ENCODE measurements at regions not wholly inside any gene's neighbourhood (a gene's known extent, or its start where the extent isn't known, plus 50 kb on each side); places are given as distances from the start of the nearest gene placed in this dataset.

DNA sequence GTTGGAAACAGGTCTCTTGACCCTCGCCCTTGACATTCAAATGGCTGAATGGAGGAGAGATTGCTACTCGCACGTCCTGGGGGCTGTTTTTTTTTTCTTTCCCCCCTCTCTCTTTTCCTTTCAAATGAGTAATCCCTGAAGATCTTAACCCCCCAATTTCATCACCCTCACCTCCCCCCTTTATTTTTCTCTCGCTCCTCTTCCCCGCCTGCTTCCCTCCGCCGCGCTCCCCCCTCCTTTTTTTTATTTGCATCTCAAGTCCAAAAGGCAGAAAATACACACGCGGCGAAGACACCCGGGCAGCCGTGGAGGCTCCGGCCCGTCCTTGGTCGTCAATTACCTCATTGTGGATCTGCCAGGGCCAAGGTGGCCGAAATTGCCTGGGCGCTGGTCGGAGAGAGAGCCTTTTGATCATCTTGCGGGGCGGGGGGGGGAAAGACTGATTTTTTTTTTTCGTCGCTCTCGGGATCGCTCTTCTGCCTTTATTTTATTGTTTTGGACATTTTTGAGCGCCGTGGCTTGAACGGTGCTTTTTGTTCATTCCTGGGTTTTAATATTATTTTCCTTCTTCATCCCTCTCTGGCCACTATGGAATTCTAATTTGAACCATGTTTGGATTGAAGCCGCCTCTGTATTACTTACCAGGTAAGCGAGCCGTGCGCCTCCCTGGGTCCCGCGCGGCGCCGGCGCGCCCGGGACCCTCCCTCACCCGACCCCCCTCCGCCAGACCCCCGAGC, 57.2 kb upstream of the GSE1 start:
- Mint-ChIP-seq H3K4me1 (peaks cover 29% of the 10 kb centered on the region), H3K4me3 (peak overlapping the region; percentile 91), H3K9me3 (no peaks in the 10 kb centered on the region), H3K27me3 (ENCODE audit: insufficient read depth) (no peaks in the 10 kb centered on the region), H3K36me3 (ENCODE audit: low read depth) (no peaks in the 10 kb centered on the region), H3K27ac (peak overlapping the region; percentile 96)
- TF ChIP-seq CTCF (conservative IDR thresholded peaks at IDR 0.05), result no peak
- Histone ChIP-seq H3K4me3 (ENCODE audit: low read length) (peak overlapping the region; percentile 93), H3K9ac (ENCODE audit: extremely low read depth, low read length, poor library complexity, severe bottlenecking) (peak overlapping the region; percentile 89), H3K4me1 (ENCODE audit: control insufficient read depth, insufficient read depth, low read length) (peaks cover 10% of the 10 kb centered on the region), H3K9me3 (ENCODE audit: control insufficient read depth, low read length) (no peaks in the 10 kb centered on the region), H3K27ac (ENCODE audit: low read depth, low read length) (peak overlapping the region; percentile 94), H3K27me3 (ENCODE audit: control insufficient read depth, insufficient read depth, low read length, poor library complexity, severe bottlenecking) (no peaks in the 10 kb centered on the region), H3K36me3 (ENCODE audit: control insufficient read depth, insufficient read depth, low read length) (no peaks in the 10 kb centered on the region)
- peak; percentile 61 for DNase-seq
- 0% methylated on average over 6 to 43 of the region's 43 CpGs for WGBS, 2 experiments (ENCODE audit: insufficient coverage in 1 of 2, insufficient read length in 1 of 2)

DNA sequence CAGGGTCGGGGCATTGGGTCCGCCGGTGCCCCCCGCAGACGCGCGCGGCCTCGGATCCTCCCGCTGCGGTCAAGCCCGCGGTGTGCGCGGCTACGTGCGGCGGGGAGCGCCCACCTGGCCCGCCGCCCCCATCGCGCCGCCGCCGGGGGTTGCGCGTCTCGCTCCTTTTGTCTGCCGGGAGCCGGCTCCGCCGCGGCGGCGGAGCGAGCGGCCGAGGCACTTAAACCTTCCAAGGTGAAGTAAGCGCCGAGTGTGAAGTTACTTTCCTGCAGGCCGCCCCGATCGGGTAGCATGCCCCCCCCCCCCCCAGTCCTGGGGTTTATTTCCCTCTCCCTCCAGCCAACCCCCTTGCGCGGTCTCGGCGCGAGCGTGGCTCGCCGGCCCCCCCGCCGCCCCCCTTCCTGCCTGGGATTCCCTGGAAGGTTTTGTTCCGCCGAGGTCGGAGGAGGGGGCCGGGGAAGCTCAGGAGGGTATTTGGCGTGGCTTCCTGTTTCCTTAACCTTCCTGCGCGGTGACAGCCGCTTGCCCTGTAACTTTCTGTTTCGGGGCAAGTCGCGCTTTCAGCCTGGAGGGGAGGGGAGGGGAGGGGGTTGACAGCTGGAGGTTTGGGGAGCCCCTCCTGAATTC, 56.6 kb upstream of the GSE1 start:
- no peak overlapping the region for H3K27ac Mint-ChIP-seq
- peak overlapping the region; percentile 91 for H3K4me3 Mint-ChIP-seq
- Histone ChIP-seq H3K27me3 (ENCODE audit: control insufficient read depth, insufficient read depth, low read length, poor library complexity, severe bottlenecking) (no peaks in the 10 kb centered on the region), H3K9me3 (ENCODE audit: control insufficient read depth, low read length) (no peaks in the 10 kb centered on the region), H3K9ac (ENCODE audit: extremely low read depth, low read length, poor library complexity, severe bottlenecking) (peak overlapping the region; percentile 89), H3K36me3 (ENCODE audit: control insufficient read depth, insufficient read depth, low read length) (no peaks in the 10 kb centered on the region), H3K4me3 (ENCODE audit: low read length) (peak overlapping the region; percentile 93), H3K4me1 (ENCODE audit: control insufficient read depth, insufficient read depth, low read length) (peaks cover 10% of the 10 kb centered on the region), H3K27ac (ENCODE audit: low read depth, low read length) (peak overlapping the region; percentile 94)
- no peaks in the 10 kb centered on the region for H3K27me3 Mint-ChIP-seq (ENCODE audit: insufficient read depth)
- DNase-seq, result peak; percentile 86
- TF ChIP-seq CTCF (conservative IDR thresholded peaks at IDR 0.05), result no peak
- 0% methylated on average over 21 to 65 of the region's 65 CpGs for WGBS, 2 experiments (ENCODE audit: insufficient coverage in 1 of 2, insufficient read length in 1 of 2)
- H3K36me3 Mint-ChIP-seq (ENCODE audit: low read depth), result no peaks in the 10 kb centered on the region
- H3K4me1 Mint-ChIP-seq, result peaks cover 29% of the 10 kb centered on the region
- no peaks in the 10 kb centered on the region for H3K9me3 Mint-ChIP-seq

DNA sequence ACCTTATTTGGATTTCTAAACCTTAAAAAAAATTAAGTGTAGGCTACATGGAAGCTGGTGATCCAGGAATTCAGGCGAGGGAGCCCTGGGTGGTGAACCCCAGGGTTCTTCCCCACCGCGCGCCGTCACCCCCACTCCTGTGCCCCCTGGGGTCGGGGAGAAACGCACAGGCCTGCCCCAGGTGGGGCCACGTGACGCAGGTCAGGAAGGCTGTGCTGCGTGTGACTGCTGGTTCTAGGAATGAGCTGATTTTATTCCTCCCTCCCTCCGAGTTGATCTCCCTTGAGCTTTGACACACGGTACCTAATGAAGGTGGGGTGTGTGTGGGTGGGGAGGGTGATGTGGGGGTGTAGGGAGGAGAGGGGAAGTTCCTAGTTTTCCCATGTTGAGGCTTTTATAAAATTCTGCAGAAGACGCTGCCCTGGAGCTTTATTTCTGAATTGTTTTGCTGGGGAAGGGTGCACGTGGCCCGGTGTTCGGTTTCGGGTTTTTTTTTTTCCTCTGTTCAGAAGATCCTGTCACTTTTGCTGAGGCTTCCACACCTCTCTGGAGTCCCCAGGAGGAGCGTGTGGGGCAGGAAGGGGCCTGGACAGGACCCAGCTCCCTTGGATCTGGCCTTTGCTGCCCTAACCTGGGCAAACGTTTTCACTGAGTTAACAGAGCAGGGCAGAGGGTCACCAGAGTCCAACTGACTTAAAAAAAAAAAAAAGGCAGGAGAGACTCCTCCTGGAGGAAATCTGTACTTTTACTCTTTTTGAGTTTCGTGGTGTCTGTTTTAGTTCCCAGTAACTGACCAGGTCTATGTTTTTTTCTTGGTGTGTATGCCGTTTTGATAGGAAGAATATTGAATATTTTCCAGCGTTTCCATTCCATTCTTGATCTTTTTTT, 55.8 kb upstream of the GSE1 start:
- DNase-seq, result peak; percentile 77
- peak overlapping the region; percentile 93 for H3K4me3 ChIP-seq (ENCODE audit: low read length)
- no peaks in the 10 kb centered on the region for H3K36me3 ChIP-seq (ENCODE audit: control insufficient read depth, insufficient read depth, low read length)
- Mint-ChIP-seq H3K36me3 (ENCODE audit: low read depth) (no peaks in the 10 kb centered on the region), H3K4me3 (peak overlapping the region; percentile 91), H3K4me1 (peaks cover 33% of the 10 kb centered on the region), H3K9me3 (no peaks in the 10 kb centered on the region), H3K27me3 (ENCODE audit: insufficient read depth) (no peaks in the 10 kb centered on the region), H3K27ac (peak overlapping the region; percentile 88)
- H3K4me1 ChIP-seq (ENCODE audit: control insufficient read depth, insufficient read depth, low read length), result peaks cover 15% of the 10 kb centered on the region
- H3K9me3 ChIP-seq (ENCODE audit: control insufficient read depth, low read length), result no peaks in the 10 kb centered on the region
- H3K9ac ChIP-seq (ENCODE audit: extremely low read depth, low read length, poor library complexity, severe bottlenecking), result peak overlapping the region; percentile 89
- 3% methylated on average over 6 to 21 of the region's 22 CpGs for WGBS, 2 experiments (ENCODE audit: insufficient coverage in 1 of 2, insufficient read length in 1 of 2)
- H3K27ac ChIP-seq (ENCODE audit: low read depth, low read length), result no peak overlapping the region
- TF ChIP-seq CTCF (conservative IDR thresholded peaks at IDR 0.05), result peak; percentile 45
- no peaks in the 10 kb centered on the region for H3K27me3 ChIP-seq (ENCODE audit: control insufficient read depth, insufficient read depth, low read length, poor library complexity, severe bottlenecking)

Measured in endodermal cell (in vitro differentiated cells).